GM12865 (cell line): ENCODE measurements at regions not wholly inside any gene's neighbourhood (a gene's known extent, or its start where the extent isn't known, plus 50 kb on each side); places are given as distances from the start of the nearest gene placed in this dataset.

Source experiments
- DNase-seq: peaks from one replicate; pipeline ENCODE4 v3.0.0; 2010; ENCODE audit warnings: low read depth
- H3K4me3 ChIP-seq: 2 replicates; pipeline ENCODE4 v1.5.1; 2011; ENCODE audit warnings: mild to moderate bottlenecking, low read depth, low read length, control low read depth
- TF ChIP-seq, protein P1 (sequence below): IDR thresholded peaks from 2 replicates; pipeline ENCODE4 v1.5.1; 2011; ENCODE audit warnings: low read length, control low read depth, low read depth, inconsistent platforms; ENCODE audit not compliant: insufficient read depth; ENCODE audit errors: missing control alignments

DNA sequence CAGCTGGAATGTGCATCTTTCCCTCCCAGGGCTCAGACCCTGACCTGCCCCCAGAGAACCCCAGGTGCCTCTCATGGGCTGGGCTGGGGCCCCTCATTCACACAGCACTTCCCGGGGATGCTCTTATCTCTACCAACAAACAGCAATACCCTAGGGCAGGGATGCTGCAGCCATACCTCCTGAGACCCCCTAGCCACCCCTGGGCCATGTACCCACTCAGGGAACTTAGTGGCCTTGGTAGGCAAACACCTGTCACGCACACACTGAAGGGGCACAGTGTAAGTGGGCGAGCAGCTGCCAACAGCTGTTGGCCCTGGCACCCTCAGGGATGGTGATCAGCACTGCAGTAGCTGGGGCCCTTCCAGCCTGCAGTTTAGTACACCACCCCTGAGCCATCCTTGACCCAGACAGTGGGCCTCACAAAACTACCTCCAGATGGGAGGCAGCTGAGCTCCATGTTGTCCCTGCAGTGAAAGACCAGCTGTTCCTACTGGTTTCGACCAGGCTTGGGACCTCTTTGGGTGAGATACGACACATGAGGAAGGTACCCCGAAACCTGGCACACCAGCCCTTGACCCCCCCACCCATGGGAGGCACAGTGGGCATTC is 1723.6 kb downstream of the TP53TG3F start:
- TF ChIP-seq, protein P1, sequence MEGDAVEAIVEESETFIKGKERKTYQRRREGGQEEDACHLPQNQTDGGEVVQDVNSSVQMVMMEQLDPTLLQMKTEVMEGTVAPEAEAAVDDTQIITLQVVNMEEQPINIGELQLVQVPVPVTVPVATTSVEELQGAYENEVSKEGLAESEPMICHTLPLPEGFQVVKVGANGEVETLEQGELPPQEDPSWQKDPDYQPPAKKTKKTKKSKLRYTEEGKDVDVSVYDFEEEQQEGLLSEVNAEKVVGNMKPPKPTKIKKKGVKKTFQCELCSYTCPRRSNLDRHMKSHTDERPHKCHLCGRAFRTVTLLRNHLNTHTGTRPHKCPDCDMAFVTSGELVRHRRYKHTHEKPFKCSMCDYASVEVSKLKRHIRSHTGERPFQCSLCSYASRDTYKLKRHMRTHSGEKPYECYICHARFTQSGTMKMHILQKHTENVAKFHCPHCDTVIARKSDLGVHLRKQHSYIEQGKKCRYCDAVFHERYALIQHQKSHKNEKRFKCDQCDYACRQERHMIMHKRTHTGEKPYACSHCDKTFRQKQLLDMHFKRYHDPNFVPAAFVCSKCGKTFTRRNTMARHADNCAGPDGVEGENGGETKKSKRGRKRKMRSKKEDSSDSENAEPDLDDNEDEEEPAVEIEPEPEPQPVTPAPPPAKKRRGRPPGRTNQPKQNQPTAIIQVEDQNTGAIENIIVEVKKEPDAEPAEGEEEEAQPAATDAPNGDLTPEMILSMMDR, result no peak
- no peak for DNase-seq
- H3K4me3 ChIP-seq, result no peak overlapping the region

DNA sequence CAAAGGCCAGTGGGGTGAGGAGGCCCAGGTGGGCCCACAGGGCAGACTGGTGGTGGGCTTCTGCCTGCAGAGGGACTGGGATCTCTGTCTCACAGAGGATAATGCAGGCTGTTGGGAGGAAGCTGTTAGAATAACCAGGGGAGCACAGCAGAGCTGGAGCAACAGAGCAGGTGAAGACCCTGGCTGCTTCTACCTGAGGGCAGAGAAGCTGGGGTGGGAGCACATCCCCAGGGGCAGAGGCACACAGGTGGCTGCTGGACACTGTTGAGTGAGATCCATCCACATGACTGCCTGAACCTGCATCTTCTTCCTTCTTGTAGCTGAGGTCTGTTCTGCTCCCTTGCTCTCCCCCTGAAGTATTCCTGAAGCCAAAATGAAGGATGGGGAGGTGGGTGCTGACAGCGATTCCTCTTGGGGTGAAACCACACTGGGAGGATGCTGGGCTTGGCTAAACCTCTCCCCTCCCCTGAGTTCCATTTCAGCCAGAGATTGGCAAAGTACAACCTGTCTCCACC is 1725.0 kb downstream of the TP53TG3F start:
- no peak overlapping the region for H3K4me3 ChIP-seq
- TF ChIP-seq, protein P1, result no peak
- DNase-seq, result no peak

DNA sequence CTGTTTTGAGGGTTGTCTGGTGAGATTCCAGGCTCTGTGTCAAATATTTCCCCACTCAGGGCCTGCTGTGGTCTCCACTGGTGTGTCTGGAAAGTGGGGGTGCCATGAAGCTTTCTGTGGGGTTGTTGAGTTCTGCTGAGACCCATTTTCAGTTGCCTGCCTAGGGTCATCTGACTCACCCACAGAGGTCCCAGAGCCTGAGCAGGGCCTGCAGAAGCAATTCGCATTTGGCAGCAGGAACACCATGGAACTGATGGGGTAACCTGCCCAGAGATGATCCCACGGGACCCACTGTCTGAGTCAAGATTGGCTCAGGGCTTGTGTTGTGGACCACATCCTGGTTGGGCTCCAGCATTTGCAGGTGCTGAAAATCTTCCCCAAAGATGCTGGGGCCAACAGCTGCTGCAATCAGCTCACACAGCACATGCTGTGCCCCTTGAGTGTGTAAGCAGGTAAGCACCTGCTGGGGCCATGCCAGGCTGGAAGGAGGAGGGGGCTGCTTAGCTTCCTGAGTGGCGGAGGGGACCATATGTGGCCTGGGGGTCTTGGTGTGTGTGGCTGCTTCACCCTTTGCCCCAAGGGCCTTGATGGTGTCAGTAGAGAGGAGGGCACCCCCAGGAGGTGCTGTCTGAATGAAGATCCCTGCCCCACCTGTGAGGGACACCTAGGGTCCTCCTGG is 1726.1 kb downstream of the TP53TG3F start:
- DNase-seq, result no peak
- TF ChIP-seq, protein P1, result no peak
- H3K4me3 ChIP-seq, result no peak overlapping the region

DNA sequence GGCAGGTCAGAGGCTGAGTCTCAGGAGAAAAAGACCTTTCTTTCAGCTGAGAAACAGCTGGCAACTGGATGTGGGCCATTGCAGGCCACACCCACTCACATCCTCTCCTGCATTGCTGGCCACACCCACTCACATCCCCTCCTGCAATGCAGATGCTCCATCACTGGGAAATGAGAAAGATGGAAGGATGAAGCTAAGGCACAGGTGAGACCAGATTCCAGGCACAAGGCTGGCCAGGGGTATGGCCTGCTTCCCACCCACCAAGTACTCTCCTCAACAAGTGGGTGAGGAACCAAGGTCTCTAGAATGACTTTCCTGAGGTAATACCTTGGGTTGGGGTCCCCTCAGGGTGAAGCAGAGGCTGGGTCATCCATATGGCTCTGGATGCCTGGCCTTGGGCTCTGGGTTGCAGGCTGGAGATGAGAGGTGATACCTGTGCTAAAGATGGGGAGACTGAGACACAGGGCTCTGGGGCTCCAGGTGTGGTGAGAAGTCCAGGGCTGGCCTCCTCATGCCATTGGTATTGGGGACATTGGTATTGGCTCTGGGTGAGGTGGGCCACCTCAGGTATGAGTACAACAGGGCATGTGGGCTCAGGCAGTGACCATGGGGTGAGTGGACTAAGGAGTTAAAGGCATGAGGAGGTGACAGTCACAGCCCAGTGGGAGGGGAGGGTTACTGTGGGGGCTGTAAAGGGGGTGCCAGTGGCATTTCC is 1726.8 kb downstream of the TP53TG3F start:
- DNase-seq, result no peak
- H3K4me3 ChIP-seq, result no peak overlapping the region
- TF ChIP-seq, protein P1, result no peak

DNA sequence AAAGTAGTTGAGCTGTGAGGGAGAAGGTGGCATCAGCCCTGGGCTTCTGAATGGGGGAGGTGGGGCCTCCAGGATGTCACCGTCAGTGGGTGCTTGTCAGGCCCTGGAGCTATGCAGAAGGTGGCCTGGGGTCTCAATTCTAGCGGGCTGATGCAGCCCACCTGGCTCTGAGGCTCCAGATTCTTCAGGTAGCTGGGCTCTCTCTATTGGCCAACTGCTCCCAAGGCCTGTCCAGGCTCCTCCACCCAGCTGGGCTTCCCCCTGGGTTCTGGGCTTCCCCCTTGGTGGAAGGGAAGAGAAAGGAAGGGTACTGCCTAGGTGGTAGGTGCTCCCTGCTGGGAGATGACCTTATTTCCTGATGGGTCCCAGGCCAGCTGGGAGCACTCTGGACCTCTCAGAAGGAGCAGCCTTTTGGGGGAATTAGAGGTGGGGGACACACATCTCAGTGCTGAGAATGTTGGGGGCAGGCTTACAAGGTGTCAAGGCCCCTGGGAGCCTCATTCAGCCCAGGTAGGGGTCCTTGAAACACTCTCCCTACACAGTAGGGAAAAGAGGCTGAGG is 1728.3 kb downstream of the TP53TG3F start:
- no peak for DNase-seq
- TF ChIP-seq, protein P1, result no peak
- H3K4me3 ChIP-seq, result no peak overlapping the region

DNA sequence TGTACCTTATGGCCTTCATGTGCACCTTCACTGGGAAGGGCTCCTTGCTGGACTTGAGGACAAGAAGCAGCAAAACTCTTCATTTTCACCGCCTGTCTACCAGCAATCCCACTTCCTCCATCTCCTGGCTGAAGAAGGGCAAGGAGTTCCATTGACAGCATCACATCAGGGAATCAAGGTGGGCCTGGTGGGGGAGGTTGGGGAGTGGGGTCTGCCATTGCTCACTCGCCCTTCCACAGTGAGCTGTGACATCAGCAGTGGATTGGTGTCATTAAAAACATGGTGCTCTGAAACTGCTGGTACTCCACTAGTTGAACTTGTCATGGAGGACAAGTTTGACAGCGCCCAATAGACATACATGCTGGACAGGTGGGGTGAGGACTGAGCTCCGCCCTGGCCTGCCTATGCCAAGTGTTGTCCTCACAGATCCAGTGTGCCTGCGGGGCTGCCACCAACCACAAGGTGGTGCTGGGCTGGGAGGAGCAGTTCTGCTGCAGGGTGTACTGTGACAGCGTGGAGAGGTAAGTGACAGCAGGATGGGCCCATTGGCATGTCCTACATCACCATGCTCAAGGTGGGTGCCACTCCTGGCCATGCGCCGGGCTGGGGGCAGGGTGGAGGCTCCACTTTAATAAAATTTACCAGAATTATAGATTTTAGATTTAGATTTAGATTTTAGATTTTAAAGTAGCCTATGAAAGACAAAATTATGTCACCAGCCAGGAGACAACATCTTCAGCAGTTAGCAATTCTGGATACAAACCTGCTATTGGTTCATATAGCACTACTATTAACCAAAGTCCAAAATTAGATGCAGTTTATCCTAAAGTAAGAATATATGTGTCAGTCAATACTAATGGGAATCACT is 1729.1 kb downstream of the TP53TG3F start:
- no peak for DNase-seq
- TF ChIP-seq, protein P1, result no peak
- no peak overlapping the region for H3K4me3 ChIP-seq
